GM12892 (cell line): ENCODE measurements at regions not wholly inside any gene's neighbourhood (a gene's known extent, or its start where the extent isn't known, plus 50 kb on each side); places are given as distances from the start of the nearest gene placed in this dataset.

Experiments
- DNase-seq: peaks from one replicate; pipeline ENCODE4 v3.0.0; 2011; ENCODE audit not compliant: insufficient read length
- FAIRE-seq: peaks from 2 replicates; lab custom pipeline; 2011; peaks lifted over from hg19 to GRCh38; lab: Jason Lieb, UNC
- POLR2A ChIP-seq: IDR thresholded peaks from 2 replicates; pipeline ENCODE4 v1.6.1; 2011; ENCODE audit warnings: low read depth, low read length, control low read depth
- POLR2AphosphoS5 ChIP-seq: IDR thresholded peaks from 2 replicates; pipeline ENCODE4 v1.6.1; 2011; ENCODE audit warnings: low read depth, low read length, control low read depth
- TAF1 ChIP-seq: IDR thresholded peaks from 2 replicates; pipeline ENCODE4 v1.6.1; 2011; ENCODE audit warnings: low read depth, mild to moderate bottlenecking, control low read depth, low read length, borderline replicate concordance

DNA sequence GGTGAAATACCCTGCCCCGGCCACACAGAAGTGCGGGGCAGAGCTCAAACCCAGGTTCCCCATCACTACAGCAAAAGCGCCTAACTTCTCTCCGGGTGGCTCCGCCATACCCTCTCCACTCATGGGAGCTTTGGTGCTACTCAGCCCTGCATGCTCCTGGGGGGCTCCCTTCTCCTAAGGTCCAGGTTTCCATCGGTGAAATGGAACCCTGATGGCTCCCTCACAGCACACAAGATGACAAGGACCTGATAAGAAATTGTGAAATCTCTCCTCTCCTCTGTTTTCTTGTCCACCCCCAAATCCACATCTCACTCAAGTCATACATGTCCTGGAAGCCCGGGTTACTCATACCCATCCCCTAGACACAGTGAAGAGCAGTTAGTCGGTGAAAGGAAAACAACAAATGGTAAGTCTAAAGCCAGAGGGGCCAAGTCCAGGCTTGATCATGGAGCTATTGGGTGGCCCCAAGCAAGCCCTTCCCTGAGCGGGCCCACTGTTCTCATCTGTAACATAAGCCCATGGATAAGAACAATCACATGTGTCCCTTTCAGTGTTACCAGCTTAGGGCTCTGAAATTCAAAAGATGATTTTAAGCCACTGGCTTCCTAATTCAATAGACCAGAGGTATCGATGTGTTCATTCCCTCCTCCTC lies 317.5 kb downstream of the BCL11B start:
- DNase-seq, result no peak

DNA sequence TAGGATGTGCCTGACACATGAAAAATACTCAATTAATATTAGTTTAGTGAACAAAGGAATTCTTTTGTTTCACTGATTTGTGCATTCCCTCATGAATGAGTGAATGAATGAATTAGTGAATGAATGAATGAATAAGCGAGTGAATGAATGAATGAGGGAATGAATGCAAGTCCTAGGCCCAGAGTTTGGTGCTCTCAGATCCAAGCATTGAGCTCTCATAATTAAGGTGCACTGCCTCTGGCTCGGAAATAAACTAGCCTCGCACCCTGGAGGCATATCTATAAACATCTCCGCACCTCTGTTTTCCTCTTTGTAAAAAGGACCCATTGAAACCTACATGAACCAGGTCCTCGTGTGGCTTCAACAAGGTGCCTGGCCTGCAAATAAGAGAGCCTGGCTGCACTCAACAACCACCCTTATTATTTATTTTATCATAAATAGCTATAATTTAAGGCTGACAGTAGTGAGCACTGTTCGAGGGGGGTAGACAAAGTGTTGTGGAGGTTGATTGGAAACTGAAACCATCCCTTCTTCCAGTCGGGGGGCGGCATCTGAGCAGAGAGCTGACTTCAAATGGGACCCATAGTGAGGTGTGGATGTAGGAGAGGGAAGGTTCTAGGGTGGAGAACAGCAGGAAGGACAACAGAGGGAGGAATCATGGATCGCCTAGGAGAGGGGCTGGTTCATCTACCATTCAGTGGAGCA lies 316.8 kb downstream of the BCL11B start:
- TF ChIP-seq POLR2AphosphoS5, result no peak
- DNase-seq (no peak), FAIRE-seq (no peak)

More for the DNA sequence above, 317.5 kb downstream of the BCL11B start:
- TF ChIP-seq POLR2AphosphoS5 (no peak), TAF1 (no peak), POLR2A (no peak)
- FAIRE-seq, result no peak

DNA sequence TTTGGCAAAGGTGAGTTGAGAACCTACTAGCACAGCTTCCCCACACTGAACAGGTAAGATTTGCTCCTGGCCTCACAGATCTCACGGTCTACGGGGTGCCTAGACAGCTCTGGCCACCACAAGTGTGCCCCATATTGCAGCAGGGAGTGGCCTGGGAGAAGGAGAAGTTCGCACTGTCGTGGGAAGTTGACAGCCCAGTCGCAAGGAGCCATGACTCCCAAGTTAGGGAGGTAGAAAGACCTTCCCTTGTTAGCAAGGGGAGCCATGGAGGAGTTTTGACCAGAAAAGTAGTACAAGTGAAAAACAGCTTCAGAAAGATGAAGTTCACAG lies 316.3 kb downstream of the BCL11B start:
- DNase-seq (no peak), FAIRE-seq (no peak)
- TF ChIP-seq TAF1 (no peak), POLR2A (no peak), POLR2AphosphoS5 (no peak)

DNA sequence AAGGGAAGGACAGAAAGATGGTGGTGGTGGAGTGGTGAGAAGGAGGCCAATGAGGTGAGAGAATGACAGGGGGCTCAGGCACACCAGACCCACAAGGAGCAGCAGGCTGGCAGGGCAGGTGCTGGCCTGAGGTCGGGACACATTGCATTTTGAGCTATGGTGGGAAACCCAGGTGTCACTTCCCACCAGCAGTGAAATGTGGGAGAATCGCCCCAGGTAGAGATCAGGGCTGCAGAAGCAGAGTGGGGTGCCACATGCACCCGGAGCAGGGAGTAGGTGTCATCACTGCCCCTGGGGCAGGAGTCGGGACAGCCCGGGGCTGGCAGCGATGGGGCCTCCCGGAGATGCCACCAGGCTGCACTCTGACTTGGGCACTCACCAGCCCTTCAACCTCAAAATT lies 315.8 kb downstream of the BCL11B start:
- no peak for FAIRE-seq

DNA sequence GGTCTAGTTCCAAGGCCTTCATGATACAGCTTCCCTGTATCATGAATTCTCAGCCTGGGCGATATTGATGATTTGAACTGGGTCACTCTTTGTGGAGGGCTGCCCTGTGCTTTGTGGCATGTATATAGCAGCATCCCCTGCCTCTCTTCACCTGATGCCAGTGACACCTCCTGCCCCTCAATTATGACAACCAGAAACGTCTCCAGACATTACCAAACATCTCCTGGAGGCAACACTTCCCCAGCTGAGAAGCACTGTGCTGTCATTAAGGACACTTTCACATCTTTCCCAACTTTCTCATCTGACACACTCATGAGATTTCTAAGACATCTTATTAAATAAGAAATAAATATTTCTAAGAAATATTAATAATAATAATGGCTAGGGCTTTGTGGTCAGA lies 315.3 kb downstream of the BCL11B start:
- no peak for FAIRE-seq

More for the DNA sequence above, 315.8 kb downstream of the BCL11B start:
- no peak for DNase-seq
- TF ChIP-seq POLR2AphosphoS5, result no peak
- TF ChIP-seq TAF1, result no peak
- no peak for TF ChIP-seq POLR2A

GRCh38 chr14:98957211-98958047 lies 314.6 kb downstream of the BCL11B start:
- no peak for FAIRE-seq

More for the DNA sequence above, 315.3 kb downstream of the BCL11B start:
- TF ChIP-seq POLR2A (no peak), POLR2AphosphoS5 (no peak)
- no peak for DNase-seq

DNA sequence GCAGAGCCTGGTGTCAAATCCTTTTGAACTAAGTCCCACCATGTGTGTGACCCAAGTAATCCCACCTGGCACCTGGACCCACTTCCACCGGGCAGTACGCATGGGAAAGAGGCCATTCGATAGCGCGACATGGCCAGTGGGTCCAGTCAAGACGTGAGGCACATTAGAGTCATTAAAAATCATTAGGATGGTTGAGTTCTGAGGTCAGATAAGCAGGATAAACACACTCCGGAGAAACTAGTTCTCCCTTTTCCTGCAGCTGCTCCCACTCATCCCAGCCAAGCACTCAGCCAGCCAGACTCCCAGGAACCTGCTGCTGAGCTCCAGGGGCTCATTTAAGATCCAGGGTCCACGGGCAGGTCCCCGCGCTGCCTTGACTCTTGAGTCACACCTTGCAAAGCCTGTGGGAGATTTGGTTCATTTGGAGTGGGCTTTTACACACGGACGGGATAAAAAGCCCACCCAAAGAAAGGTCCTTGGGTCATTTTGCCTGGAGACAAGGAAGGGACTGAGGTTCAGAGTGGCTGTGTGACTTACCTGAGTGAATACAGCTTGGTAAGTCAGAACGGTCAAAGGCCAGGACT lies 313.9 kb downstream of the BCL11B start:
- DNase-seq (no peak), FAIRE-seq (no peak)
- TF ChIP-seq POLR2AphosphoS5 (no peak), POLR2A (no peak), TAF1 (no peak)

More at GRCh38 chr14:98957211-98958047, 314.6 kb downstream of the BCL11B start:
- no peak for DNase-seq
- TF ChIP-seq TAF1 (no peak), POLR2AphosphoS5 (no peak), POLR2A (no peak)

DNA sequence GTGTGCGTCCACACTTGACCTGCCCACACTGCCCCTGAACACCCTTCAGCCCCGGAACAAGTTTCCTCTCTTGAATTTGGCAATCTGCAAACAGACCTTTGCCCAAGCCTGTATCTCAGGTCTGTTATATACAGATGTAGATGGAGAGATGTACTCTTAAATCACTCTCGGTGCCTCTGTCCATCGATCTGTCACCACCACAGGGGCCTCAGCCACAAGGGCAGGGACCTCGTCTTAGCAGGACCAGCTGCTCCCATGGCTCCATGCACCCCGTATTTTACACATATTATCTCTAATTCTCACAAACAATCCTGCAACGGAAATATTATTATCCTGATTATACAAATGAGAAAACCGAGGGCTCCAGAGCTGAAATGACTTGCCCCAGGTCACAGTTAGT lies 313.4 kb downstream of the BCL11B start:
- FAIRE-seq (no peak), DNase-seq (no peak)
- TF ChIP-seq POLR2A, result no peak
- no peak for TF ChIP-seq POLR2AphosphoS5
- no peak for TF ChIP-seq TAF1

DNA sequence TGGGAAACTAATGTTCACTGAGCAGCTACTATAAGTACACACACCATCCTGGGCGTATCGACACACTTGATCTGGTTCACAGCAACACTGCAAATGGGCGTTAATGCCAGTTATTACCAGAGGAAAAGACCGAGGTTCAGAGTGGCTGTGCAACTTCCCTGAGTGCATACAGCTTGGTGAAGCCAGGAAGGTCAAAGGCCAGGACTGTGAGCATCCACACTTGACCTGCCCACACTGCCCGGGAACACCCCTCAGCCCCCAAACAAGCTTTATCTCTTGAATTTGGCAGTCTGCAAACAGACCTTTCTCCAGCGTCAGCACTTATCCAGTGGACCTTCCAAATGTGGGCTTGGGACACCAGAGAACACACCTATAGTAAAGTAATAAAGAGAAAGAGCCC lies 312.6 kb downstream of the BCL11B start:
- FAIRE-seq (no peak), DNase-seq (no peak)
- TF ChIP-seq POLR2AphosphoS5, result no peak
- no peak for TF ChIP-seq TAF1
- TF ChIP-seq POLR2A, result no peak

DNA sequence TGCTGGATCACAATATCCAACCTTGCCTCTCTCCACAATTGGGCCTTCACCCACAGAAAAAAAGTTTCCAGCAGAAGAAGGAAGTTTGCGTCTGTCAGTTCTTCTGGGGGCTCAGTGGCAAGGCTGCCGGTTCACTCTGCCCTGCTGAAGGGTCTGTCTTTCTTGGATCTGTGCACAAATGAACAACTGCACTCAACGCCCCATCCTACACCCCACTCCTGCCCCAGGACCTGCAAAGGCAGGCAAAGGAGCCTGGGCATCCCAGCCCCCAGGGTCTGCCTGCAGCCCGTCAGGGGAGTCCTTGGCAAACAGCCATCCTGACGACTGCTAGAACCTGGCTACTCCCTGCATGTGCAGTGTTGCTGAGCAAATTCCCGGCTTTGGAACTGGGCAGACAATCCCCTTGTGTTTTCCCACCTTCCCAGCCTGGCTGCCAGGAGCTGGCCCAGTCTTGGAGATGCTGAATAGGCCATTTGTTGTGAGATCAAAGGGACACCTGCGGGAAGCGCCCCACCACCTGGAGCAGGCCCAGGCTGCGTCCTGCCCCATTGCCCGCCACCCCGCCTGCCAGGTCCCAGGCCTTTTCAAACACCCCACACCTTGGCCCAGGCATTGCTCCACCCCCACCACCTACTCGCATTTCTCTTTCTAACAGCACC lies 311.9 kb downstream of the BCL11B start:
- no peak for TF ChIP-seq POLR2A
- TF ChIP-seq TAF1, result no peak
- no peak for TF ChIP-seq POLR2AphosphoS5
- FAIRE-seq (no peak), DNase-seq (no peak)

DNA sequence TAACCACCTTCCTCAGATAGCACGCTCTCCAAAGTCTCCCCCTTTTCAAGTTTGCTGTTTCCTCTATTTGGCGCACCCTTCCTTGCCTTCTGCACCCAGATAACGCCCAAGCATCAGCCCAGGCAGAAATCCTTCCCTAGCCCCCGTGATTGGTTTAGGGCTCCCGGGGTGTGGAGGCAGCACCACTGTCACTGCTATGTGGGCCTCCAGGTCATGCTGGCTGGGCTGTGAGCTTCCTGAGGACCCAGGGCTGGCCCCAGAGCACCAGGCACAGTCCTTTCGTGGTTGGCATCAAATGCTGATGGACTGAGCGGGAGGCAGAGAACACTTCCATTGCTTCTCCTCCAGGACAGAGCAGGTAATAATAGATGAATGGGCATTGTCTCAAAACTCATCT lies 311.4 kb downstream of the BCL11B start:
- FAIRE-seq (no peak), DNase-seq (no peak)
- TF ChIP-seq TAF1, result no peak
- TF ChIP-seq POLR2A, result no peak
- no peak for TF ChIP-seq POLR2AphosphoS5
